Pancreas (tissue), 10 donors: ENCODE measurements at regions not wholly inside any gene's neighbourhood (a gene's known extent, or its start where the extent isn't known, plus 50 kb on each side); places are given as distances from the start of the nearest gene placed in this dataset.

Experiments used
- ATAC-seq, 4 donors: fragments of 200-7000 bp; cut with Tn5 transposase; one replicate each; pipeline versions ENCODE4 v1.8.0 to v1.9.1; 2020; ENCODE audit warnings: mild to moderate bottlenecking in 4 of 4, moderate library complexity in 4 of 4
- DNase-seq, 6 donors: peaks; one replicate each; pipeline ENCODE4 v3.0.0-alpha.2; 2020
- FAIRE-seq: peaks from 2 replicates; lab custom pipeline; 2012; peaks lifted over from hg19 to GRCh38; lab: Jason Lieb, UNC
- H3K27ac ChIP-seq, 4 donors: fragments of 200-600 bp; sonication (generic); 1 replicate in 3 of 4; 2 replicates in 1 of 4; pipeline versions ENCODE4 v1.5.0 to v1.8.0; 2020
- H3K27me3 ChIP-seq, 4 donors: fragments of 200-600 bp; one replicate each; pipeline ENCODE4 v1.8.0; 2021
- H3K36me3 ChIP-seq, 3 donors: fragments of 200-600 bp; sonication (generic) in 1 of 3; one replicate each; pipeline versions ENCODE4 v1.5.0 to v1.8.0; 2020 to 2021
- H3K4me1 ChIP-seq, 3 donors: fragments of 200-600 bp; one replicate each; pipeline ENCODE4 v1.8.0; 2021
- H3K4me3 ChIP-seq, 4 donors: fragments of 200-600 bp; sonication (generic) in 2 of 4; one replicate each; pipeline versions ENCODE4 v1.5.0 to v1.8.0; 2020 to 2021
- H3K9me3 ChIP-seq, 4 donors: fragments of 200-600 bp; one replicate each; pipeline ENCODE4 v1.8.0; 2021
- WGBS, 2 donors: extraction: QIAGEN DNeasy Blood & Tissue Kit; methylation state at CpG; one replicate each; pipeline ENCODE4 v1.1.7; 2013; 5-methylcytosine and 5-hydroxymethylcytosine counted together
- intact Hi-C, 3 donors: fragments of 100-400 bp; cut with DNase I; formaldehyde crosslinking; loops; one replicate each; pipeline versions ENCODE4 v1.11.1 to v1.14.2; 2022
- TF ChIP-seq, protein P1 (sequence below), 4 donors: fragments of 200-600 bp; sonication (generic) in 3 of 4; IDR thresholded peaks; one replicate each; pipeline versions ENCODE4 v1.5.0 to v1.8.0; 2021; ENCODE audit warnings: antibody characterized with exemption in 4 of 4
- donor health status: healthy with polysubstance abuse.
- donor health status: DM: no; HTN: no; CAD: no; lungs with moderate emphysema.
- donor health status: DM: no; HTN: no; CAD: no.
- donor health status: control.
- donor health status: control.
- donor health status: Bipolar disorder and iron deficiency.
- donor health status: DM: yes; HTN: yes; CAD: no.
- donor health status: DM: no; HTN: no; CAD: no.
- donor health status: DM: no; HTN: no; CAD: no.
- donor health status: DM: yes; HTN: yes; CAD: no.

DNA sequence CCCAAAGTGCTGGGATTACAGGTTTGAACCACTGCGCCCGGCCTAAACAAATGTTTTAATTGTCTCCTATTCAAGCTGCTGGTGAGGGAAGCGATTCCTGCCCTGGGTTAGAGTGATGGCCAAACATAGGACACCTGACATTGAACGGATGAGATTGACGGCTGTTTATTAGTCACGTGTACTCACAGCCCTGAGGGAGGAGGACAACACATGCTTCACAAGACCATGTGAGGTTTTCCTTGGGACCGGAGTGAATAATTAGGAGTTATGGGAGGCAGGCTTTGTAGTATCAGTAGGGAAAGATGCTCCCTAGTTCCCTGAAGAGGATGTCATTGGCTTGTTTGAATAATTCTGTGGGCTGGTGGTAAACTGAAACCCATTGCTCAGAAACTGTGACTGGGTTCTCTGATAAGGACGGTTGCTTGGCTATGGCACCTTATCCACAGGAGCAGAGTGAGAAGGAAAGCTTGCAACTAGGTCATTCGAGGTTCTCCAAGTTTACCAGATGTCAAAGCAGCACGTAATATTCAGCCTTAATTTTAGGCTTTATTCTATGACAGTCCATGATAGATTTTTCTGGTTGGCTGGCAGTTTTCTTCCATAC is 245.8 kb downstream of the PLA2G4A start:
- intact Hi-C loops = no loop called here

DNA sequence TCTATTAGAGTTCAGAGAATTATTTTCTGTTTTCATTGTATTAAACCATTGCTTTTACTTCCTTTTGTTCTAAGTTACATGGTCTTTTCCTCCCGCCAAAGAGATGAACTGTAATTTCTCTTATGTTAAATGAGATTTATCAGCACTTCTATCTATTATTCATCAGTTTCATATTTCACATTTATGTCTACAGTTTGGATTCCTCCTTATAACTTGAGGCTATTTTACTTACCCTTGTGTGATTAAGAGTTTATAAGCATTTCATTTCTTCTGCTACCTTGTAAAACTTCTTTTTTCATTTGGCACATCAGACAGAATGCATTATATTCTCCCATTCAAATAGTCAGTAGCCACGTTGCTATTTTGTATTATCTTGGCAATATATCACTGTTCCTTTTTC is 248.2 kb downstream of the PLA2G4A start:
- TF ChIP-seq, protein P1, sequence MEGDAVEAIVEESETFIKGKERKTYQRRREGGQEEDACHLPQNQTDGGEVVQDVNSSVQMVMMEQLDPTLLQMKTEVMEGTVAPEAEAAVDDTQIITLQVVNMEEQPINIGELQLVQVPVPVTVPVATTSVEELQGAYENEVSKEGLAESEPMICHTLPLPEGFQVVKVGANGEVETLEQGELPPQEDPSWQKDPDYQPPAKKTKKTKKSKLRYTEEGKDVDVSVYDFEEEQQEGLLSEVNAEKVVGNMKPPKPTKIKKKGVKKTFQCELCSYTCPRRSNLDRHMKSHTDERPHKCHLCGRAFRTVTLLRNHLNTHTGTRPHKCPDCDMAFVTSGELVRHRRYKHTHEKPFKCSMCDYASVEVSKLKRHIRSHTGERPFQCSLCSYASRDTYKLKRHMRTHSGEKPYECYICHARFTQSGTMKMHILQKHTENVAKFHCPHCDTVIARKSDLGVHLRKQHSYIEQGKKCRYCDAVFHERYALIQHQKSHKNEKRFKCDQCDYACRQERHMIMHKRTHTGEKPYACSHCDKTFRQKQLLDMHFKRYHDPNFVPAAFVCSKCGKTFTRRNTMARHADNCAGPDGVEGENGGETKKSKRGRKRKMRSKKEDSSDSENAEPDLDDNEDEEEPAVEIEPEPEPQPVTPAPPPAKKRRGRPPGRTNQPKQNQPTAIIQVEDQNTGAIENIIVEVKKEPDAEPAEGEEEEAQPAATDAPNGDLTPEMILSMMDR (IDR thresholded peaks at IDR 0.05) = no peak
- ATAC-seq = no peak
- no peaks in the 10 kb centered on the region for H3K36me3 ChIP-seq
- H3K9me3 ChIP-seq = no peaks in the 10 kb centered on the region
- WGBS, 2 donors = 59 to 78% methylated on average over 2 of the region's 2 CpGs
- DNase-seq = no peak
- no peak overlapping the region for H3K4me3 ChIP-seq
- intact Hi-C loops = no loop called here
- no peak for FAIRE-seq
- H3K4me1 ChIP-seq = no peaks in the 10 kb centered on the region
- no peaks in the 10 kb centered on the region for H3K27me3 ChIP-seq
- no peak overlapping the region for H3K27ac ChIP-seq

More for the DNA sequence above, 245.8 kb downstream of the PLA2G4A start:
- ATAC-seq (no peak), DNase-seq (no peak), FAIRE-seq (no peak)
- Histone ChIP-seq H3K27ac (no peak overlapping the region), H3K9me3 (no peaks in the 10 kb centered on the region), H3K4me1 (no peaks in the 10 kb centered on the region), H3K4me3 (no peak overlapping the region), H3K27me3 (no peaks in the 10 kb centered on the region), H3K36me3 (no peaks in the 10 kb centered on the region)
- 75 to 82% methylated on average over 10 of the region's 10 CpGs for WGBS, 2 donors
- TF ChIP-seq, protein P1 (IDR thresholded peaks at IDR 0.05) = no peak

DNA sequence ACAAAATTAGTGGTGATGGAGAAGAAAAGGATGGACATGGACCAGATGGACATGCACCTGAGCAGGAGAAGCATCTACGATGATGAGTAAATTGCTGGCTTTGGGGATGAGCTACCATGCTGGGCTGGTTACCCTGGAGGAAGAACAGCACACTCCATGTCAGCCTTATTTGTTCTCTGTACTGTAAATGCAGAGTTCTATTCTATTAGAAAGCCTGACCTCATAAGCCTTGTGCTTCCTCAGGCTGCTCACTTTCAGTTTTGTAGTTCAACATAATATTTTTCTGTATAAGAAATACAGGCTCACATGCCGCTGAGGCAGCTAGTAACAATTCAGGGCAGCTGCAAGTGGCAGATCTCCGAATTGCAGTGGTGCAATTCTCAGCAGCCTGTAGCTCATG is 249.6 kb downstream of the PLA2G4A start:
- intact Hi-C loops = no loop called here
- 61 to 70% methylated on average over 3 of the region's 3 CpGs for WGBS, 2 donors

DNA sequence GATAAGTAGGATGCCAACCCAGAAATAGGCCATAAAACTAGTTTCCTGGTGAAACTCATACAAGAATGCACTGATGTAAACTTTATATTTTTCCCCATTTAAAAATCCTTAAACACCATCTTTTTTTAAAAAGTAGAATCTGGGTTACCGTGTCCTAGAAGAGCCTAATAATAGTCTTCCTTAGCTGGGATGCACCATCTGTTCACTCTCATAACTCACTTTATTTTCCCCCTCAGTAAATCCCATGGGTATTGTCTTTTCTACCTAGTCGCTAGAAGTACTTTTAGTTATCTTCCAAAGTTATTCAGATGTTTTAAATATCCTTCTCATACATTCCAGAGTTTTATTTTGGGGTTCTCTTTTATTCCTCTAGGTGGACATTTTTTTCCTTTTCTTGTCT is 250.2 kb downstream of the PLA2G4A start:
- intact Hi-C loops = no loop called here
- no peak overlapping the region for H3K4me3 ChIP-seq
- TF ChIP-seq, protein P1 (IDR thresholded peaks at IDR 0.05) = no peak
- no peak for FAIRE-seq
- DNase-seq = no peak
- H3K27ac ChIP-seq = no peak overlapping the region
- no peaks in the 10 kb centered on the region for H3K4me1 ChIP-seq
- WGBS, 2 donors = 64 to 74% methylated on average over 2 of the region's 2 CpGs
- no peaks in the 10 kb centered on the region for H3K36me3 ChIP-seq
- no peaks in the 10 kb centered on the region for H3K9me3 ChIP-seq
- ATAC-seq = no peak
- H3K27me3 ChIP-seq = no peaks in the 10 kb centered on the region

More for the DNA sequence above, 249.6 kb downstream of the PLA2G4A start:
- no peak for ATAC-seq
- no peak overlapping the region for H3K27ac ChIP-seq
- H3K4me1 ChIP-seq = no peaks in the 10 kb centered on the region
- no peaks in the 10 kb centered on the region for H3K36me3 ChIP-seq
- H3K9me3 ChIP-seq = no peaks in the 10 kb centered on the region
- FAIRE-seq = no peak
- TF ChIP-seq, protein P1 (IDR thresholded peaks at IDR 0.05) = no peak
- no peak overlapping the region for H3K4me3 ChIP-seq
- no peak for DNase-seq
- H3K27me3 ChIP-seq = no peaks in the 10 kb centered on the region

DNA sequence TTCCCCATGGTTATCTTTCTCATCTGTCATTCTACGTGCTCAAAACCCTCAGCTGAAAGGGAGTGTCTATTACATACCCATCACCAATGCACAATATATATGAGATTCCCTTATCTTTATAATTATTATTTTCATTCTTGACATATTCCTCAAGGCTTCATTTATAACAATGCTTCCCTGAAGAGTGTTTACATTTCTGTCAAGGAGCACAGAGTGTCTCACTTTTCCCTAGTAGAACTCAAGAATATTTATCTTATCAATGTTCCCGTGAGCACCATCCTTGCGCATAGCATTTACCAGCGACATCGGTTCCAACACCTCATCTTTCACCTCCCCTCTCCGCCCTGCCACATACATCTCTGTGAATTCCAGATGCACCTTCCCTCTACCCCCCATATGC is 250.6 kb downstream of the PLA2G4A start:
- TF ChIP-seq, protein P1 (IDR thresholded peaks at IDR 0.05) = no peak
- no peak for FAIRE-seq
- no peaks in the 10 kb centered on the region for H3K9me3 ChIP-seq
- WGBS, 2 donors = 68 to 81% methylated on average over 6 of the region's 6 CpGs
- ATAC-seq = no peak
- H3K27me3 ChIP-seq = no peaks in the 10 kb centered on the region
- no peaks in the 10 kb centered on the region for H3K36me3 ChIP-seq
- no peak overlapping the region for H3K27ac ChIP-seq
- no peak overlapping the region for H3K4me3 ChIP-seq
- intact Hi-C loops = no loop called here
- DNase-seq = no peak
- no peaks in the 10 kb centered on the region for H3K4me1 ChIP-seq
